Liver (tissue), 3 donors: ENCODE measurements at regions not wholly inside any gene's neighbourhood (a gene's known extent, or its start where the extent isn't known, plus 50 kb on each side); places are given as distances from the start of the nearest gene placed in this dataset.

ENCODE experiments used
- ATF3 ChIP-seq: IDR thresholded peaks from 2 replicates; pipeline ENCODE4 v1.6.1; 2016; ENCODE audit warnings: antibody characterized with exemption
- CTCF ChIP-seq: fragments of 150-350 bp; IDR thresholded peaks from 2 replicates; pipeline ENCODE4 v1.5.1; 2017; ENCODE audit warnings: improper control_type of control experiment, low read depth, low read length; ENCODE audit not compliant: missing input control
- MAX ChIP-seq: IDR thresholded peaks from 2 replicates; pipeline ENCODE4 v1.6.1; 2016; ENCODE audit warnings: antibody characterized with exemption
- donor health status: healthy.
- donor health status: healthy.

- no peak for TF ChIP-seq CTCF
- no peak for TF ChIP-seq ATF3
- TF ChIP-seq MAX, result no peak
These were observed 658.0 kb upstream of the GOLIM4 start for GRCh38 chr3:168753724-168754123.
